Right lobe of liver (tissue), 6 donors: ENCODE measurements at regions not wholly inside any gene's neighbourhood (a gene's known extent, or its start where the extent isn't known, plus 50 kb on each side); places are given as distances from the start of the nearest gene placed in this dataset.
A peak's percentile ranks its signal among the peaks of the same experiment; 100 is the strongest.

Source experiments
- ATAC-seq, 4 donors: fragments of 200-7000 bp; cut with Tn5 transposase; one replicate each; pipeline ENCODE4 v1.9.1; 2020; ENCODE audit warnings: mild to moderate bottlenecking in 4 of 4, moderate library complexity in 4 of 4
- DNase-seq, 3 donors: peaks; one replicate each; pipeline ENCODE4 v3.0.0-alpha.2; 2020
- H3K27ac ChIP-seq, 3 donors: fragments of 200-600 bp; one replicate each; pipeline ENCODE4 v1.8.0; 2022
- H3K27me3 ChIP-seq, 2 donors: fragments of 200-600 bp; one replicate each; pipeline ENCODE4 v1.8.0; 2022
- H3K36me3 ChIP-seq, 4 donors: fragments of 200-600 bp; sonication (generic) in 1 of 4; one replicate each; pipeline versions ENCODE4 v1.5.1 to v1.8.0; 2017 to 2022; ENCODE audit warnings: control low read depth in 1 of 4
- H3K4me1 ChIP-seq, 4 donors: fragments of 200-600 bp; sonication (generic) in 1 of 4; one replicate each; pipeline versions ENCODE4 v1.5.1 to v1.8.0; 2017 to 2022; ENCODE audit warnings: control low read depth in 1 of 4
- H3K4me3 ChIP-seq, 3 donors: fragments of 200-600 bp; one replicate each; pipeline ENCODE4 v1.8.0; 2022
- H3K9me3 ChIP-seq, 4 donors: fragments of 200-600 bp; sonication (generic) in 1 of 4; one replicate each; pipeline versions ENCODE4 v1.5.1 to v1.8.0; 2017 to 2022; ENCODE audit warnings: control low read depth in 1 of 4
- CTCF ChIP-seq, 4 donors: fragments of 200-600 bp in 3 of 4; fragments of 450-650 bp in 1 of 4; IDR thresholded peaks; one replicate each; pipeline versions ENCODE4 v1.5.1 to v1.8.0; 2016 to 2022; ENCODE audit warnings: antibody characterized with exemption in 4 of 4, mild to moderate bottlenecking in 2 of 4
- POLR2A ChIP-seq: fragments of 450-650 bp; IDR thresholded peaks from one replicate; pipeline ENCODE4 v1.6.1; 2017; ENCODE audit warnings: antibody characterized with exemption, mild to moderate bottlenecking
- whole genome bisulfite sequencing: methylation state at CpG from one replicate; pipeline ENCODE4 v1.1.6; 2018; ENCODE audit warnings: low coverage, low lambda C conversion rate; ENCODE audit not compliant: insufficient coverage; ENCODE audit errors: missing lambda C conversion rate; 5-methylcytosine and 5-hydroxymethylcytosine counted together
- intact Hi-C, 2 donors: fragments of 100-400 bp; cut with DNase I; formaldehyde crosslinking; loops; one replicate each; pipeline versions ENCODE4 v1.11.2 to v1.14.1; 2022
- donor health status: DM: no; HTN: yes; CAD: no.
- donor health status: DM: no; HTN: no; CAD: no.
- donor health status: DM: no; HTN: no; CAD: no.
- donor health status: DM: no; HTN: yes; CAD: no.
- donor health status: DM: no; HTN: yes; CAD: no.

GRCh38 chr18:25896956-25897355 lies 193.5 kb downstream of the SS18 start:
- H3K27ac ChIP-seq: no peak overlapping the region

GRCh38 chr18:25896178-25896780 lies 194.1 kb downstream of the SS18 start:
- intact Hi-C loops: no loop called here
- H3K4me1 ChIP-seq: no peaks in the 10 kb centered on the region
- H3K27ac ChIP-seq: no peak overlapping the region
- ATAC-seq: peak; percentile 56 to 65 (median 60)
- no peak overlapping the region for H3K4me3 ChIP-seq
- DNase-seq: no peak
- TF ChIP-seq CTCF (IDR thresholded peaks at IDR 0.05) (peak; percentile 35 to 68 (median 64)), POLR2A (no peak)
- H3K27me3 ChIP-seq: no peaks in the 10 kb centered on the region
- H3K9me3 ChIP-seq: no peaks in the 10 kb centered on the region
- H3K36me3 ChIP-seq: no peaks in the 10 kb centered on the region
- WGBS: 8% methylated on average over 10 of the region's 10 CpGs

More at GRCh38 chr18:25896956-25897355, 193.5 kb downstream of the SS18 start:
- no peak overlapping the region for H3K4me3 ChIP-seq
- no peaks in the 10 kb centered on the region for H3K4me1 ChIP-seq
- H3K36me3 ChIP-seq: no peaks in the 10 kb centered on the region
- no peaks in the 10 kb centered on the region for H3K9me3 ChIP-seq
- WGBS: 45% methylated on average over 4 of the region's 4 CpGs
- no peaks in the 10 kb centered on the region for H3K27me3 ChIP-seq
- TF ChIP-seq CTCF (IDR thresholded peaks at IDR 0.05): no peak
- no peak for TF ChIP-seq POLR2A
- DNase-seq (no peak), ATAC-seq (no peak)
- intact Hi-C loops: no loop called here

- H3K36me3 ChIP-seq: no peaks in the 10 kb centered on the region
- intact Hi-C loops: no loop called here
- no peak overlapping the region for H3K27ac ChIP-seq
- ATAC-seq: no peak
- no peaks in the 10 kb centered on the region for H3K4me1 ChIP-seq
- no peaks in the 10 kb centered on the region for H3K27me3 ChIP-seq
- H3K9me3 ChIP-seq: no peaks in the 10 kb centered on the region
- no peak for TF ChIP-seq POLR2A
- no peak for TF ChIP-seq CTCF (IDR thresholded peaks at IDR 0.05)
- no peak overlapping the region for H3K4me3 ChIP-seq
- WGBS: 48% methylated on average over 3 of the region's 3 CpGs
- DNase-seq: no peak
These were observed 194.9 kb downstream of the SS18 start for GRCh38 chr18:25895518-25895917.

GRCh38 chr18:25886283-25886682 lies 204.1 kb downstream of the SS18 start:
- no peaks in the 10 kb centered on the region for H3K4me1 ChIP-seq
- ATAC-seq (no peak), DNase-seq (no peak)
- no peaks in the 10 kb centered on the region for H3K36me3 ChIP-seq
- no peak overlapping the region for H3K27ac ChIP-seq
- no peak overlapping the region for H3K4me3 ChIP-seq
- H3K27me3 ChIP-seq: no peaks in the 10 kb centered on the region
- TF ChIP-seq CTCF (IDR thresholded peaks at IDR 0.05): no peak
- TF ChIP-seq POLR2A: no peak
- H3K9me3 ChIP-seq: no peaks in the 10 kb centered on the region
- intact Hi-C loops: no loop called here

GRCh38 chr18:25883091-25883490 lies 207.3 kb downstream of the SS18 start:
- DNase-seq (no peak), ATAC-seq (no peak)
- H3K27me3 ChIP-seq: peaks cover 0 to 10% of the 10 kb centered on the region in 2 donors
- intact Hi-C loops: no loop called here
- H3K9me3 ChIP-seq: no peaks in the 10 kb centered on the region
- TF ChIP-seq POLR2A (no peak), CTCF (IDR thresholded peaks at IDR 0.05) (no peak)
- H3K4me3 ChIP-seq: no peak overlapping the region
- H3K4me1 ChIP-seq: no peaks in the 10 kb centered on the region
- no peaks in the 10 kb centered on the region for H3K36me3 ChIP-seq
- WGBS: 40% methylated on average over 4 of the region's 4 CpGs
- H3K27ac ChIP-seq: no peak overlapping the region
